SK-N-MC (cell line): ENCODE measurements at regions not wholly inside any gene's neighbourhood (a gene's known extent, or its start where the extent isn't known, plus 50 kb on each side); places are given as distances from the start of the nearest gene placed in this dataset.

Experiments
- EZH2 ChIP-seq: fragments of 200-600 bp; sonication (generic); IDR thresholded peaks from one replicate; pipeline ENCODE4 v1.6.1; 2017; ENCODE audit warnings: antibody characterized with exemption
- FOXP2 ChIP-seq: optimal IDR thresholded peaks from 2 replicates; pipeline ENCODE3; 2011; ENCODE audit warnings: mild to moderate bottlenecking, moderate library complexity; ENCODE audit not compliant: insufficient read depth; ENCODE audit errors: extremely low read length, control extremely low read depth
- POLR2AphosphoS5 ChIP-seq: IDR thresholded peaks from 2 replicates; pipeline ENCODE4 v1.6.1; 2012; ENCODE audit warnings: mild to moderate bottlenecking, low read depth, low read length, borderline replicate concordance

GRCh38 chr2:11042841-11043240, 112.4 kb upstream of the SLC66A3 start:
- TF ChIP-seq EZH2 (no peak), POLR2AphosphoS5 (no peak), FOXP2 (no peak)
